HCT116 (cell line): ENCODE measurements at regions not wholly inside any gene's neighbourhood (a gene's known extent, or its start where the extent isn't known, plus 50 kb on each side); places are given as distances from the start of the nearest gene placed in this dataset.

ENCODE experiments used
- ATAC-seq: fragments of 200-7000 bp; cut with Tn5 transposase; 2 replicates; pipeline ENCODE4 v1.9.1; 2020; ENCODE audit warnings: mild to moderate bottlenecking, moderate library complexity
- BruUV-seq: library from RNA; stranded (reverse); fragments of 400-500 nt; replicated peaks from 2 replicates; lab custom pipeline; 2021; lab: Mats Ljungman, UMichigan
- CTCF ChIA-PET: fragments of 300-600 bp; sonication (Branson Sonifier 250); formaldehyde crosslinking; loops from one replicate; lab custom pipeline; 2021; ENCODE audit warnings: antibody characterized with exemption; lab: Charles Lee
- POLR2A ChIA-PET: fragments of 300-600, 350-600 bp; sonication (Branson Sonifier 250); formaldehyde crosslinking; loops from one replicate; lab custom pipeline; 2021; ENCODE audit warnings: antibody characterized with exemption; lab: Charles Lee
- RAD21 ChIA-PET, 2 experiments: fragments of 300-600 bp; sonication (Branson Sonifier 250); formaldehyde crosslinking; loops; one replicate each; lab custom pipeline; 2023; ENCODE audit warnings: low total read pairs in 2 of 2; ENCODE audit not compliant: uncharacterized antibody in 2 of 2, unreplicated experiment in 2 of 2, low non-redundant PET in 1 of 2; lab: Charles Lee
- DNase-seq: peaks from one replicate; pipeline ENCODE4 v3.0.0-alpha.2; 2010; ENCODE audit warnings: low read depth, low spot score
- H2AFZ ChIP-seq: fragments of 200-600 bp; shearing (Covaris generic), sonication (generic); 2 replicates; pipeline ENCODE4 v1.6.1; 2017; ENCODE audit warnings: low read depth, mixed run types, mixed read lengths, antibody characterized with exemption, low read length; ENCODE audit not compliant: poor library complexity, severe bottlenecking
- H3K27ac ChIP-seq: 2 replicates; pipeline ENCODE4 v1.5.1; 2012; ENCODE audit warnings: low read depth, low read length
- H3K27me3 ChIP-seq: fragments of 200-600 bp; sonication (generic); 2 replicates; pipeline ENCODE4 v1.6.1; 2016; ENCODE audit warnings: mixed run types, low read length, mixed read lengths; ENCODE audit not compliant: insufficient read depth
- H3K36me3 ChIP-seq, 2 experiments: fragments of 200-500 bp in 1 of 2; fragments of 200-600 bp in 1 of 2; sonication (Bioruptor generic) in 1 of 2; sonication (generic) in 1 of 2; 2 replicates each; pipeline versions ENCODE4 v1.5.1 to v1.6.1; 2014 to 2016; ENCODE audit warnings: low read length in 2 of 2, inconsistent platforms in 1 of 2, mixed read lengths in 1 of 2, mixed run types in 1 of 2; ENCODE audit not compliant: insufficient read depth in 2 of 2, control insufficient read depth in 1 of 2
- H3K4me1 ChIP-seq, 2 experiments: fragments of 200-600 bp in 1 of 2; sonication (generic) in 1 of 2; 2 replicates each; pipeline versions ENCODE4 v1.5.1 to v1.6.1; 2012 to 2017; ENCODE audit warnings: low read length in 2 of 2, inconsistent platforms in 1 of 2, mild to moderate bottlenecking in 1 of 2, mixed read lengths in 1 of 2, mixed run types in 1 of 2, moderate library complexity in 1 of 2; ENCODE audit not compliant: insufficient read depth in 2 of 2, control insufficient read depth in 1 of 2
- H3K4me2 ChIP-seq: fragments of 200-600 bp; sonication (generic); 2 replicates; pipeline ENCODE4 v1.6.1; 2017; ENCODE audit warnings: mixed run types, low read length, mixed read lengths
- H3K4me3 ChIP-seq, 2 experiments: fragments of 200-600 bp in 1 of 2; sonication (generic) in 1 of 2; replicated peaks in 1 of 2; 2 replicates each; pipeline ENCODE4 v1.5.1; 2011 to 2016; ENCODE audit warnings: low read length in 2 of 2, control low read depth in 1 of 2, low read depth in 1 of 2, mild to moderate bottlenecking in 1 of 2, mixed read lengths in 1 of 2, mixed run types in 1 of 2
- H3K79me2 ChIP-seq: fragments of 200-600 bp; sonication (generic); 2 replicates; pipeline ENCODE4 v1.6.1; 2017; ENCODE audit warnings: mild to moderate bottlenecking, mixed run types, low read length, moderate library complexity, mixed read lengths; ENCODE audit not compliant: insufficient read depth
- H3K9ac ChIP-seq: fragments of 200-600 bp; sonication (generic); 2 replicates; pipeline ENCODE4 v1.6.1; 2016; ENCODE audit warnings: low read length, mixed read lengths
- H3K9me2 ChIP-seq: fragments of 200-600 bp; sonication (generic), shearing (Covaris generic); 2 replicates; pipeline ENCODE4 v1.6.1; 2017; ENCODE audit warnings: mixed run types, mild to moderate bottlenecking, moderate library complexity; ENCODE audit not compliant: insufficient read depth
- H3K9me3 ChIP-seq, 2 experiments: fragments of 200-500 bp in 1 of 2; fragments of 200-600 bp in 1 of 2; sonication (Bioruptor generic) in 1 of 2; sonication (generic) in 1 of 2; 2 replicates each; pipeline ENCODE4 v1.6.1; 2014 to 2017; ENCODE audit warnings: low read length in 2 of 2, mixed read lengths in 2 of 2, inconsistent platforms in 1 of 2, low read depth in 1 of 2, mild to moderate bottlenecking in 1 of 2, mixed run types in 1 of 2, moderate library complexity in 1 of 2; ENCODE audit not compliant: control insufficient read depth in 1 of 2, insufficient read depth in 1 of 2
- H4K20me1 ChIP-seq: fragments of 200-600 bp; sonication (generic), shearing (Covaris generic); 2 replicates; pipeline ENCODE4 v1.6.1; 2017; ENCODE audit warnings: mixed run types, mild to moderate bottlenecking, moderate library complexity; ENCODE audit not compliant: insufficient read depth
- ATF3 ChIP-seq: IDR thresholded peaks from 2 replicates; pipeline ENCODE4 v1.6.1; 2012
- CEBPB ChIP-seq: IDR thresholded peaks from 2 replicates; pipeline ENCODE4 v1.6.1; 2012; ENCODE audit warnings: low read depth
- CTCF ChIP-seq, 3 experiments: fragments of 200-600 bp in 1 of 3; sonication (generic) in 1 of 3; IDR thresholded peaks in 2 of 3; conservative IDR thresholded peaks in 1 of 3; 2 replicates each; pipeline ENCODE4 v1.5.1; 2012 to 2017; ENCODE audit warnings: low read depth in 2 of 3, low read length in 2 of 3, antibody characterized with exemption in 1 of 3, borderline replicate concordance in 1 of 3, control low read depth in 1 of 3, mild to moderate bottlenecking in 1 of 3, mixed read lengths in 1 of 3, mixed run types in 1 of 3, moderate library complexity in 1 of 3; ENCODE audit not compliant: insufficient read depth in 1 of 3
- EGR1 ChIP-seq: IDR thresholded peaks from 2 replicates; pipeline ENCODE4 v1.6.1; 2012; ENCODE audit warnings: low read depth
- EZH2phosphoT487 ChIP-seq: fragments of 200-600 bp; IDR thresholded peaks from 2 replicates; pipeline ENCODE4 v1.6.1; 2018; ENCODE audit warnings: antibody characterized with exemption, borderline replicate concordance
- POLR2AphosphoS5 ChIP-seq: IDR thresholded peaks from 2 replicates; pipeline ENCODE4 v1.6.1; 2011; ENCODE audit warnings: mild to moderate bottlenecking, low read depth, low read length, moderate library complexity
- RAD21 ChIP-seq: IDR thresholded peaks from 2 replicates; pipeline ENCODE4 v1.6.1; 2012; ENCODE audit warnings: low read depth, mild to moderate bottlenecking
- SIN3A ChIP-seq: IDR thresholded peaks from 2 replicates; pipeline ENCODE4 v1.6.1; 2012; ENCODE audit warnings: low read depth
- SP1 ChIP-seq: IDR thresholded peaks from 2 replicates; pipeline ENCODE4 v1.6.1; 2012; ENCODE audit warnings: low read depth
- TCF7L2 ChIP-seq: IDR thresholded peaks from 2 replicates; pipeline ENCODE4 v1.7.0; 2011; ENCODE audit warnings: borderline replicate concordance, inconsistent platforms; ENCODE audit not compliant: insufficient read depth, insufficient read length; ENCODE audit errors: extremely low read depth
- YY1 ChIP-seq: IDR thresholded peaks from 2 replicates; pipeline ENCODE4 v1.6.1; 2011; ENCODE audit warnings: low read length, low read depth, moderate library complexity, mild to moderate bottlenecking; ENCODE audit not compliant: insufficient replicate concordance; ENCODE audit errors: extremely low read depth
- ZBTB33 ChIP-seq: IDR thresholded peaks from 2 replicates; pipeline ENCODE4 v1.6.1; 2011; ENCODE audit warnings: mild to moderate bottlenecking, low read length, moderate library complexity; ENCODE audit not compliant: insufficient replicate concordance; ENCODE audit errors: extremely low read depth
- ZFX ChIP-seq: fragments of 450-650 bp; IDR thresholded peaks from 2 replicates; pipeline ENCODE4 v1.6.1; 2017
- intact Hi-C: fragments of 100-400 bp; cut with micrococcal nuclease; formaldehyde crosslinking; loops from 2 replicates; pipeline ENCODE4 v1.10.0; 2022

- TF ChIP-seq ZBTB33 (no peak), SIN3A (no peak), SP1 (peak; percentile 93), CTCF (IDR thresholded peaks at IDR 0.05 in 2 of 3, conservative IDR thresholded peaks at IDR 0.05 in 1 of 3; ENCODE audit: borderline replicate concordance in 1 of 3, insufficient read depth in 1 of 3, low read depth in 2 of 3, low read length in 2 of 3) (no peak), EZH2phosphoT487 (no peak), ZFX (no peak), RAD21 (0 out of 2 replicates have a peak, but pooled peaks have one; percentile 17), CEBPB (no peak), POLR2AphosphoS5 (peak; percentile 48), TCF7L2 (peak; percentile 79)
Measured at GRCh38 chr10:4704034-4704545, 121.9 kb upstream of the AKR1E2 start (continued).

- DNase-seq (no peak), ATAC-seq (no peak)
- intact Hi-C loops: no loop called here
- ChIA-PET RAD21 (no interaction called here), POLR2A (no interaction called here), CTCF (interaction anchor here (1.1 kb wide), 1 partner anchor 69 kb away, joined by 3 read pairs; no protein-coding TSS in a partner anchor)
- Histone ChIP-seq H4K20me1 (no peaks in the 10 kb centered on the region), H3K4me2 (no peak overlapping the region), H3K4me1 (peaks cover 3 to 17% of the 10 kb centered on the region in 2 experiments; a peak in 2 of 4 replicates), H3K79me2 (no peaks in the 10 kb centered on the region), H3K27ac (no peak overlapping the region), H3K9me2 (no peaks in the 10 kb centered on the region), H3K4me3 (no peak overlapping the region), H3K36me3 (no peaks in the 10 kb centered on the region), H3K27me3 (no peaks in the 10 kb centered on the region), H3K9me3 (no peaks in the 10 kb centered on the region), H3K9ac (no peak overlapping the region), H2AFZ (peak overlapping the region; percentile 18)
- no TSS peak for BruUV-seq
- TF ChIP-seq RAD21: no peak
- no peak for TF ChIP-seq ATF3
- TF ChIP-seq SIN3A: no peak
- TF ChIP-seq EZH2phosphoT487: no peak
- TF ChIP-seq EGR1: no peak
- TF ChIP-seq YY1: no peak
Measured at GRCh38 chr10:4701016-4701415, 125.0 kb upstream of the AKR1E2 start.
